ENCODE measurements at regions not wholly inside any gene's neighbourhood (a gene's known extent, or its start where the extent isn't known, plus 50 kb on each side); places are given as distances from the start of the nearest gene placed in this dataset.

DNA sequence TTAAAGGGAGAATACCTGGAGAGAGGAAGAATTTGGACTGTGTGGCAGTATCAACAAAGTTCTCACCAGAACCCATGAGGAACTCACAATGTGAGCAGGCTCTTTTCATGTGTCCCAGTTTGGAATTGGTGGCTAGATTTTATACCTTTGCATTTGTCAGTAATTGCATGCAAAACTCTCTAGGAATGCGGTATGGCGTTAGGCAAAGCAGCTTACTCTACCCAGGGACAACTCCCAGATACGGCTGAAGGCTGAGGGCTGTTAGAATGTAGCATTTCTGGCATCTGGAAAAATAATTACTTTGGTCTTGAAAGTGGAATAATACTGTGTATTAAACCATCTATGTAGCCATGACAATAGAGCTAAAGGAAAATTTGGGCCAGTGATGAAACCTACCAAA is 635.5 kb downstream of the SLC16A7 start:
- Histone ChIP-seq H3K9me3 (ENCODE audit: control insufficient read depth in 4 of 4, low read length in 3 of 4) (no peaks in the 10 kb centered on the region), H3K27me3 (ENCODE audit: control insufficient read depth in 4 of 4, insufficient read depth in 4 of 4, low read length in 3 of 4) (no peaks in the 10 kb centered on the region), H3K4me3 (ENCODE audit: low read depth in 1 of 3, low read length in 3 of 3) (no peak overlapping the region), H3K36me3 (ENCODE audit: control insufficient read depth in 4 of 4, insufficient read depth in 3 of 4, low read depth in 1 of 4, low read length in 3 of 4) (no peaks in the 10 kb centered on the region), H3K27ac (ENCODE audit: low read depth in 1 of 2, low read length in 2 of 2) (no peak overlapping the region), H3K4me1 (ENCODE audit: control insufficient read depth in 4 of 4, insufficient read depth in 4 of 4, low read length in 3 of 4) (no peaks in the 10 kb centered on the region), H3K9ac (ENCODE audit: low read depth in 1 of 2, low read length in 2 of 2) (no peak overlapping the region)
- 78% methylated on average over 3 of the region's 3 CpGs for WGBS
- TF ChIP-seq, protein P1, sequence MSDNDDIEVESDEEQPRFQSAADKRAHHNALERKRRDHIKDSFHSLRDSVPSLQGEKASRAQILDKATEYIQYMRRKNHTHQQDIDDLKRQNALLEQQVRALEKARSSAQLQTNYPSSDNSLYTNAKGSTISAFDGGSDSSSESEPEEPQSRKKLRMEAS (IDR thresholded peaks at IDR 0.05), result no peak
- no peak for TF ChIP-seq FOXA2 (IDR thresholded peaks at IDR 0.05)
- TF ChIP-seq JUND (IDR thresholded peaks at IDR 0.05), result no peak
- TF ChIP-seq CTCF (IDR thresholded peaks at IDR 0.05; ENCODE audit: low read depth, low read length, missing input control), result no peak
- TF ChIP-seq NR2F2 (IDR thresholded peaks at IDR 0.05), result no peak
- TF ChIP-seq, protein P2, sequence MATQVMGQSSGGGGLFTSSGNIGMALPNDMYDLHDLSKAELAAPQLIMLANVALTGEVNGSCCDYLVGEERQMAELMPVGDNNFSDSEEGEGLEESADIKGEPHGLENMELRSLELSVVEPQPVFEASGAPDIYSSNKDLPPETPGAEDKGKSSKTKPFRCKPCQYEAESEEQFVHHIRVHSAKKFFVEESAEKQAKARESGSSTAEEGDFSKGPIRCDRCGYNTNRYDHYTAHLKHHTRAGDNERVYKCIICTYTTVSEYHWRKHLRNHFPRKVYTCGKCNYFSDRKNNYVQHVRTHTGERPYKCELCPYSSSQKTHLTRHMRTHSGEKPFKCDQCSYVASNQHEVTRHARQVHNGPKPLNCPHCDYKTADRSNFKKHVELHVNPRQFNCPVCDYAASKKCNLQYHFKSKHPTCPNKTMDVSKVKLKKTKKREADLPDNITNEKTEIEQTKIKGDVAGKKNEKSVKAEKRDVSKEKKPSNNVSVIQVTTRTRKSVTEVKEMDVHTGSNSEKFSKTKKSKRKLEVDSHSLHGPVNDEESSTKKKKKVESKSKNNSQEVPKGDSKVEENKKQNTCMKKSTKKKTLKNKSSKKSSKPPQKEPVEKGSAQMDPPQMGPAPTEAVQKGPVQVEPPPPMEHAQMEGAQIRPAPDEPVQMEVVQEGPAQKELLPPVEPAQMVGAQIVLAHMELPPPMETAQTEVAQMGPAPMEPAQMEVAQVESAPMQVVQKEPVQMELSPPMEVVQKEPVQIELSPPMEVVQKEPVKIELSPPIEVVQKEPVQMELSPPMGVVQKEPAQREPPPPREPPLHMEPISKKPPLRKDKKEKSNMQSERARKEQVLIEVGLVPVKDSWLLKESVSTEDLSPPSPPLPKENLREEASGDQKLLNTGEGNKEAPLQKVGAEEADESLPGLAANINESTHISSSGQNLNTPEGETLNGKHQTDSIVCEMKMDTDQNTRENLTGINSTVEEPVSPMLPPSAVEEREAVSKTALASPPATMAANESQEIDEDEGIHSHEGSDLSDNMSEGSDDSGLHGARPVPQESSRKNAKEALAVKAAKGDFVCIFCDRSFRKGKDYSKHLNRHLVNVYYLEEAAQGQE (IDR thresholded peaks at IDR 0.05), result no peak
- TF ChIP-seq TAF1 (conservative IDR thresholded peaks at IDR 0.05), result no peak
- no peak for TF ChIP-seq EGR1 (IDR thresholded peaks at IDR 0.05; ENCODE audit: low read depth in 2 of 2)
- no peak for TF ChIP-seq HNF4G (IDR thresholded peaks at IDR 0.05)
- TF ChIP-seq YY1 (IDR thresholded peaks at IDR 0.05), result no peak
- TF ChIP-seq, protein P3, sequence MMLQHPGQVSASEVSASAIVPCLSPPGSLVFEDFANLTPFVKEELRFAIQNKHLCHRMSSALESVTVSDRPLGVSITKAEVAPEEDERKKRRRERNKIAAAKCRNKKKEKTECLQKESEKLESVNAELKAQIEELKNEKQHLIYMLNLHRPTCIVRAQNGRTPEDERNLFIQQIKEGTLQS (IDR thresholded peaks at IDR 0.05), result no peak
- TF ChIP-seq GABPA (IDR thresholded peaks at IDR 0.05 in 1 of 2, conservative IDR thresholded peaks at IDR 0.05 in 1 of 2), result no peak
- TF ChIP-seq RAD21 (IDR thresholded peaks at IDR 0.05), result no peak
- no peak for TF ChIP-seq FOXA1 (IDR thresholded peaks at IDR 0.05)
- no peak for TF ChIP-seq HNF4A (conservative IDR thresholded peaks at IDR 0.05)
- no peak for TF ChIP-seq RXRA (IDR thresholded peaks at IDR 0.05)
- TF ChIP-seq SP1 (IDR thresholded peaks at IDR 0.05), result no peak
- no peak for TF ChIP-seq ZBTB33 (IDR thresholded peaks at IDR 0.05)
- no peak for DNase-seq (ENCODE audit: low spot score)
